ENCODE measurements at regions not wholly inside any gene's neighbourhood (a gene's known extent, or its start where the extent isn't known, plus 50 kb on each side); places are given as distances from the start of the nearest gene placed in this dataset.

DNA sequence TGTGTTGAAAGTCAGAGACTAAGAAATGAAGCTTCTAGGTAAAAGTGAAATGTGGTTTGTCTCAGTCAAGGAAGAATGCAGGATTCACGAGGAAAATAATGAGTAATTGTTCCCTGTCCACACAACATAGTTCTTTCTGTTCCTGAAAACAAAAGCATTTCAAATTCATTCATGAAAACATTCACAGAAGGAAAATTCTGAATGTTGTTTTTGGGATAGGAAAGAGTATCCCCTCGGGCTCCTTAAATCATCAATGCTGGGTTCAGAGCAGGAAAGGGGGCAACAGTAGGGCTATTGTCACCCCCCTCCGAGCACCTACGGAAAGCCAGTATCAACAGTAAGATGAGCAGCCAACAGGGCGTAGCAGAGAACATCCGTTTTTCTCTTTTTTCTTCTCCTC lies 769.9 kb upstream of the ADAMTS16 start:
- TF ChIP-seq, protein P1, sequence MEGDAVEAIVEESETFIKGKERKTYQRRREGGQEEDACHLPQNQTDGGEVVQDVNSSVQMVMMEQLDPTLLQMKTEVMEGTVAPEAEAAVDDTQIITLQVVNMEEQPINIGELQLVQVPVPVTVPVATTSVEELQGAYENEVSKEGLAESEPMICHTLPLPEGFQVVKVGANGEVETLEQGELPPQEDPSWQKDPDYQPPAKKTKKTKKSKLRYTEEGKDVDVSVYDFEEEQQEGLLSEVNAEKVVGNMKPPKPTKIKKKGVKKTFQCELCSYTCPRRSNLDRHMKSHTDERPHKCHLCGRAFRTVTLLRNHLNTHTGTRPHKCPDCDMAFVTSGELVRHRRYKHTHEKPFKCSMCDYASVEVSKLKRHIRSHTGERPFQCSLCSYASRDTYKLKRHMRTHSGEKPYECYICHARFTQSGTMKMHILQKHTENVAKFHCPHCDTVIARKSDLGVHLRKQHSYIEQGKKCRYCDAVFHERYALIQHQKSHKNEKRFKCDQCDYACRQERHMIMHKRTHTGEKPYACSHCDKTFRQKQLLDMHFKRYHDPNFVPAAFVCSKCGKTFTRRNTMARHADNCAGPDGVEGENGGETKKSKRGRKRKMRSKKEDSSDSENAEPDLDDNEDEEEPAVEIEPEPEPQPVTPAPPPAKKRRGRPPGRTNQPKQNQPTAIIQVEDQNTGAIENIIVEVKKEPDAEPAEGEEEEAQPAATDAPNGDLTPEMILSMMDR (conservative IDR thresholded peaks at IDR 0.05; ENCODE audit: low read length) = no peak
- H3K4me3 ChIP-seq (ENCODE audit: low read length) = no peak overlapping the region
- no peak for DNase-seq (ENCODE audit: low read depth)

DNA sequence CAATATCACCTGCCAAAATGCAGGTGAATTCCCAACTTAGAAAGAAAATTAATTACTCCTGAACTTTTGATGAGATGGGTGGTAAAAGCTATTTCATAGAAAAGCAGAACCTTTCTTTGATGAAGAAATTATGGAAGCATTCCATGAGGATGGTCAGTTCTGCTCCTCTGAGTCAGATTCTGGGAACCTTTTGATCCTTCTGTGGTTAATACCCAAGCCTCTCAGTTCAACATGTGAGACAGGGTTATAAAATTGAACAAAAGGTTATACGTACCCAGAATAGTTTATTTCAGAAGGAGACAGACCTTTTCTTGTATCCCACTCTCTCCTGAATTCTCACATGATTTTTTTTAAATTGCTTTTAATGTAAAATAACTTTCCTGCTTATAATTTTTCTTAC lies 767.6 kb upstream of the ADAMTS16 start:
- DNase-seq (ENCODE audit: low read depth) = no peak
- no peak overlapping the region for H3K4me3 ChIP-seq (ENCODE audit: low read length)
- TF ChIP-seq, protein P1 (conservative IDR thresholded peaks at IDR 0.05; ENCODE audit: low read length) = no peak

DNA sequence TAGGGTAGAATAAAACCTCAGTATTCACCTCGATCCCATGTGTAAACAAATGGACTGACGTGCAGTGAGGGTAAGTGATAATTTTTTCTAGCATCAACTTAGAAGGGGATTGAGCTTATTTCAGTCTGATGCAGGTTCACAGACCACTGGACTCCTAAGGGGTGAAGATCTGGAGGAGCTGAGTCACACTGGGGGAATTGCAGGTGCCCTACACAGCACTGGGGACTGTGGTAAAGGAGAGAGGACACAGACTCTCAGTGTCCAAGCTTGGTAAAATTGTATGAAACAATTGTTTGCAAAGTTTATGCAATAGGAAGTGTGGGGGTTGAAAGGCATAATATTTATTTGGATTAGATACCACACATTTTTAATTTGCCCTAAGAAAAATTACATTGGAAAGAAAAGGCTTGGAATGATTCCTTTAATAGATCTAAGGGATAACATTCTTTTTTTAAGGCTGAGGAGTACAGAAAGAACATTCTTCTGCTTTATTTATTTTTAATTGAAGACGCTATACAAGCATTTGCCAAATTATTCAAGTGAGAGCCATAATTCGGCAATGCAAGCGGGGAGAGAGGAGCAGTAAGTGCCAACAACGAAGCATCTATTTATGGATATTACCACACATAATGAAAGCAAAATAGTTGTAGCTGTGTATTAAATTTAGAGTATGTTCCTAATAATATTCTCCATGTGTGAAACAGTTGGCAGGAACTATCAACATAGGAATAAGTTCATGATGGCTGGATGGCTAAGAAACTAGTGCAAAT lies 766.9 kb upstream of the ADAMTS16 start:
- TF ChIP-seq, protein P1 (conservative IDR thresholded peaks at IDR 0.05; ENCODE audit: low read length) = no peak
- DNase-seq (ENCODE audit: low read depth) = no peak
- no peak overlapping the region for H3K4me3 ChIP-seq (ENCODE audit: low read length)

DNA sequence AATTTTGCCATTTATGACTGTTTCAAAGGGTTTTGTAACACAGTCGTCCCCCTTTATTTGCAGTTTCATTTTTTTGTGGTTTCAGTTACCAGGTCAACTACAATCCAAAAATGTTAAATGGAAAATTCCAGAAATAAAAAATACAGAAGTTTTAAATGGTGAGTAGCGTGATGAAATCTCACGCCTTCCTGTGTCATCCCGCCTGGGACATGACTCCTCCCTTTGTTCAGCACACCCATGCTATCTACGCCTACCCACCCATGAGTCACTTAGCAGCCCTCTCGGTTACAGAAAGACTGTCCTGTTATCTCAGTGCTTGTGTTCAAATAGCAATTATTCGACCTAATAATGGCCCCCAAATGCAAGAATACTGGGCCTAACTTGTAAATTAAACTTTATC lies 765.3 kb upstream of the ADAMTS16 start:
- TF ChIP-seq, protein P1 (conservative IDR thresholded peaks at IDR 0.05; ENCODE audit: low read length) = no peak
- no peak overlapping the region for H3K4me3 ChIP-seq (ENCODE audit: low read length)
- DNase-seq (ENCODE audit: low read depth) = no peak

DNA sequence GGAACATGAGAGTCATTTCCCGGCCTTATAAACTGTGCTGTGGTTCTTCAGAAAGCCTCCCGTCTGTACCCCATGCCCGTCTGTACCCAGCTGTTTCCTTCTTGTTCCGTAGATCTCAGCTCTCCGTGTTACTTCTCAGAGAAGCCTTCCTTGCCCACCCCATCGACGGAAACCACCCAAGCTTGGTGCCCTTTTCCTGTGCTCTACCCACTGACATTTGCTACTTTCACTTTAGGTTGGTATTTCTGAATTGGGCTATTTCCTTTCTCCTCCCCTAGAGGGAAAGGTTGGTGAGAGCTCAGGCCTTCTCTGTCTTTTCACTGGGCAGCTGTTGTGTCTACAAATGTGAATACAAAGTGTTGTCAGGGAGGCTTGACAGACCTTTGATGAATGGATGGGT lies 764.5 kb upstream of the ADAMTS16 start:
- DNase-seq (ENCODE audit: low read depth) = no peak
- TF ChIP-seq, protein P1 (conservative IDR thresholded peaks at IDR 0.05; ENCODE audit: low read length) = no peak

DNA sequence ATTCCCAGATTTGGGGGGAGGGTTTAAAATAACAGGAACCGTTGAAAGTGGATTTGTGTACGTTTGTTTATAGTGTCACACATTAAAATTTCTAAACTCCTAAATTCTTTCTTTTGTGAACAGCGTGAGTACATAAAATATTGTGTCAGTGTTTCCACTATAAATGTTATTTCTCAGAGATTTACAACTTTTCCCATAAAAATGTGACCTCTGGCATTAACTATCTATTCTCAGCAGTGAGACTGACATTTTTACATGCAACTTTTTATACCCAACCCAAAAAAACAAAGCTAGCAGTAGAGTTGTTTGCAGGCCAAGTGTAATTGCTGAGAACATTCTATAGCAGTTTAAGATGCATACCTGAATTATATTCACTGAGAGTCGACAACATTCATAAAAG lies 757.0 kb upstream of the ADAMTS16 start:
- H3K4me3 ChIP-seq (ENCODE audit: low read length) = no peak overlapping the region
- DNase-seq (ENCODE audit: low read depth) = no peak
- TF ChIP-seq, protein P1 (conservative IDR thresholded peaks at IDR 0.05; ENCODE audit: low read length) = no peak

More for the DNA sequence above, 764.5 kb upstream of the ADAMTS16 start:
- H3K4me3 ChIP-seq (ENCODE audit: low read length) = no peak overlapping the region

DNA sequence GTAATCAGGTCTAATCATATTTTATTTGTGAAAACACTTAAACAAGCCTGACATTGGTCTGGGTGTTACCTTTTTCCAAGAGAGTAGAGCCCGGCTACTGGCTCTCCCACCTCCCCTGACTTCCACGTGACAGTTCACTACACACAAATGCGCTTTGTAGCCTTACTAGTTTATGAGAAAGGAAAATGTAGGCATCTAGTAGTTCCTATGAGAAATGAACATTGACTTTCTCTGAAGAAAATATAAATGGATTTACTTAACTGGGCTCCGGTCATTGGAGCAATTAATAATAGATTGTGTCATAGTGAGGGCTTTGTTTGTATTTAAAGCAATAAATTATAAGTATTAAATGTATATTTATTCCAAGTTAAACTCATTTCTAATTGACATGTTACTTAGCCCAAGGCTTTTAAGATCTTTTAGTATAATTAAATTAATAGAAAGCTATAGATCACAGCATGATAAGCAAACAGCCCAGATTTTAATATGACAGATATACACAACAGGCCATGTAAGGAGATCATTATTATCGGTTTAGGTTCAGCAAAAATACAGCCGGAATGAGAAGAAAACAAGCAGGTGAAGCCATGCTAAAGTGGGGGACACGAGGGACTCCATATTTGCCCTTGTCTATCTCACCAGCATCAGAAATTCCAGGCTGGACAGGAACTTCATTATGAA lies 756.5 kb upstream of the ADAMTS16 start:
- no peak for DNase-seq (ENCODE audit: low read depth)
- TF ChIP-seq, protein P1 (conservative IDR thresholded peaks at IDR 0.05; ENCODE audit: low read length) = no peak

More for the DNA sequence above, 756.5 kb upstream of the ADAMTS16 start:
- no peak overlapping the region for H3K4me3 ChIP-seq (ENCODE audit: low read length)

All from AG10803 (cell line).